ENCODE measurements at regions not wholly inside any gene's neighbourhood (a gene's known extent, or its start where the extent isn't known, plus 50 kb on each side); places are given as distances from the start of the nearest gene placed in this dataset.

DNA sequence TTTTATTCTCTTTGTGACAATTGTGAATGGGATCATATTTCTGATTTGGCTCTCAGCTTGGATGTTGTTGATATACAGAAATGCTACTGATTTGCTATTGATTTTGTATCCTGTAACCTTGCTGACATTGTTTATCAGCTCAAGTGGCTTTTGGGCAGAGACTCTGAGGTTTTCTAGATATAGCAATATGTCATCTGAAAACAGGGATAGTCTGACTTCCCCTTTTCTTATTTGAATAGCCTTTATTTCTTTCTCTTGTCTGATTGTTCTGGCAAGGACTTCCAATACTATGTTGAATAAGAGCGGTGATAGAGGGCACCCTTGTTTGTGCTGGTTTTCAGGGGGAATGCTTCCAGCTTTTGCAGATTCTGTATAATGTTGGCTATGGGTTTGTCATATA is 150.8 kb downstream of the FASLG start:
- no peak for DNase-seq

- no peak for DNase-seq
These were observed 151.7 kb downstream of the FASLG start for GRCh38 chr1:172810480-172811175.

GRCh38 chr1:172811694-172812093 is 152.8 kb downstream of the FASLG start:
- no peak for DNase-seq

- no peak for DNase-seq
These were observed 153.2 kb downstream of the FASLG start for GRCh38 chr1:172812118-172812517.

DNA sequence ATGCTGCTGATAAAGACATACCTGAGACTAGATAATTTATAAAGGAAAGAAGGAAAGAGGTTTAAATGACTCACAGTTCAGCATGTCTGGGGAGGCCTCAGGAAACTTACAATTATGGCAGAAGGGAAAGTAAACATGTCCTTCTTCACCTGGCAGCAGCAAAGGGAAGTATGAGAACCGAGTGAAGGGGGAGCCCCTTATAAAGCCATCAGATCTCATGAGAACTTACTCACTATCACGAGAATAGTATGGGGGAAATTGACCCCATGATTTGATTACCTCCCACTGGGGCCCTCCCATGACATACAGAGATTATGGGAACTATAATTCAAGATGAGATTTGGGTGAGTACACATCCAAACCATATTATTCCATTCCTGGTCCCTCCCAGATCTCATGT is 154.4 kb downstream of the FASLG start:
- no peak for DNase-seq

DNA sequence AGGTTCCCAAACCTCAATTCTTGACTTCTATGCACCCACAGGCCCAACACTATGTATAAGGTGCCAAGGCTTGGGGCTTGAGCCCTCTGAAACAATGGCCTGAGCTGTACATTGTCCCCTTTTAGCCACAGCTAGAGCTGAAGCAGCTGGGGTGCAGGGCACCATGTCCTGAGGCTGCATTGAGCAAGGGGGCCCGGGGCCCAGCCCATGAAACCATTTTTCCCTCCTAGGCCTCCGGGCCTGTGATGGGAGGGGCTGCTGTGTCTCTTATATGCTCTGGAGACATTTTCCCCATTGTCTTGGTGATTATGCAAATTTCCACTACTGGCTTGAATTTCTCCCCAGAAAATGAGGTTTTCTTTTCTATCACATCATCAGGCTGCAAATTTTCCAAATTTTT is 155.5 kb downstream of the FASLG start:
- no peak for DNase-seq

DNA sequence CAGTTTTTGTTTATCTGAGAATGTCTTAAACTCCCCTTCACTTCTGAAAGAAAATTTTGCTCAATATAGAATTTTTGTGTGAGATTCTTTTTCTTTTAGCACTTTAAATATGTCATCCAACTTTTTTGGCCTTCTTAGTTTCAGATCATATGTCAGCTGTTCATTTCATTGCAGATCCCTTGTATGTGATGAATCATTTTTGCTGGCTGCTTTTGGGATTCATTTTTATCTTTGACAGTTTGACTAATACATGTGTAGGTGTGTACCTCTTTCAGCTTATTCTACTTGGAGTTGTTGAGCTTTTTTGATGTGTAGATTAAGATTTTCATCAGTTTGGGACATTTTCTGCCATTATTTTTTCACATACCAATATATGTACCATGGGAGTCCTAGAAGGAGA is 156.8 kb downstream of the FASLG start:
- no peak for DNase-seq

- DNase-seq, result no peak
These were observed 160.1 kb downstream of the FASLG start for GRCh38 chr1:172818841-172819527.

- DNase-seq, result no peak
These were observed 161.7 kb downstream of the FASLG start for GRCh38 chr1:172820475-172821158.

DNA sequence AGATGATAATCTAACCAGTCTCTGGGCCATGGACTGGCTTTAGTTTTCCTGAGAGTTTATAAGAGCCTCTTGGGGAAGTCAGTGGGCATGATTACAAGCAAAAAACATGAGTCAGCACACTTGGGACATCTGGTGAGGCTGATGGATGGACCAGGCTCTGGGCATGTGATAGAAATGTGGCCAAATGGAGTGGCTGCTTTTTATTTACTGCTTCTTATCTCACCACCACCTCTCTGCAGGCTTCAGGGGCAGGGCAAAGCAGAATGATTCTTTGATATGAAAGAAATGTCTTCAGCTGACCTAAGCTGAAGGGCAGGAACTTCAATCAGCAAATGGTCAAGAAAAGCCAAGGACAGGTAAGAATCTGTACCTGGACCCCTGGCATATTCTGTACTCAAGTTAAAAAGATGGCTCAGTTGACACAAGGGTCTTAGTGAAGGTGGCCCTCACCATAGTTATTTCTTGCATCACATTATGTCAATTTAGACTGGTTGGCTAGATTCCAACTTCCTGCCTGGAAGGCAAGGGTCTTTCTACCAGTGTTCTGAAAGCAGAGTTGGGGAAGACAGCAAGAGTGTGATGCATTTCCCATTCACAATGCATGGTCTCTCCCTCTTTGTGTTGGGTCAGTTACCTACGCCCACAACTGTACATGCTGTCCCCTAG is 162.8 kb downstream of the FASLG start:
- no peak for DNase-seq

- DNase-seq, result no peak
These were observed 164.0 kb downstream of the FASLG start for GRCh38 chr1:172822886-172823285.

DNA sequence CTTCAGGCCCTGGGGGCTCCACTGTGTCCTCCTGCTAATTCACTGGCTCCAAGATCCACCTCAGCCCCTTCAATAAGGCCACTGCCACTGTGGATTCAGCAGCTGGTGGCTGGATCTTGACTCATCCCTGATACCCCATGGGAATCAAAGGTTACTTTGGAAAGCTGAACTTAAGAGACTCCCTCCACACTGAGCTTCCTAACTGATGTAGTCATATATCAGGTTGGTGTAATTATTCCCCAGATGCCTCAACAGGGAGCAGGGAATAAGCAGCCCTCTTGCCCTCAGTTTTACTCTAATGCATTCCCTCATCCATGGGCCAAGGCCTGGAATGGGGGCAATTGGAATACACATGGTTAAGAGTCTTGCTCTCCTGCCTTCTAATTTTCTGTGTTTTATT is 164.6 kb downstream of the FASLG start:
- no peak for DNase-seq

GRCh38 chr1:172824209-172824608 is 165.3 kb downstream of the FASLG start:
- DNase-seq, result no peak

DNA sequence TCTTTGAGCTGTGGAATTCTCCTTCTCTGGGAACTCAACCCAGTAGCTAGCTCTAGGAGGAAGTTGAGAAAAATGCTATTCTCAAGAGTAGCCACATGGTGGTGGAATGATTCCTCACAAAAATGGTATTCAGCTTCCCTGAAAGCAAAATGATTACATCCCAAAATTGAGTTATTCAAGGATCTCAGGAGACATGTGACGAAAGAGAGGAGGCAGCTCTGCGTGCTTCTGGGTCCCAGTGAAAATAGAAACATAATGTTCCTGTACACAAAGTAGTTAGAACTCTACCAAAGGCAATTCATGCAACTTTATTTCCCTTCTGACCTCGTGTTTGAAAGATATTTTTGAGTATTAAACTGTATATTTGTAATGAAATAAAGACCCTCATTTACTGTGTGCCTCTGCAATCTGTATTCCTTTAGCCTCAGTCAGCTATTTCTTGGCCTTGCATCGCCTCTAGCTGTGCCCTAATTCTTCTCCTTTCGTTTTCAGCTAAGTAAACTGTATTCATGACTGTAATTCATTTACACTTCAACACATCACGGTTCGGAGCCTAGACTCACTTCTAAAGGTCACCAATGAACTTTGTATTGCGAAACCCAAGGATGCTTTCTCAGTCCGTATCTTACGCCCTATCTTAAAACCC is 167.3 kb downstream of the FASLG start:
- peak; percentile 18 for DNase-seq

DNA sequence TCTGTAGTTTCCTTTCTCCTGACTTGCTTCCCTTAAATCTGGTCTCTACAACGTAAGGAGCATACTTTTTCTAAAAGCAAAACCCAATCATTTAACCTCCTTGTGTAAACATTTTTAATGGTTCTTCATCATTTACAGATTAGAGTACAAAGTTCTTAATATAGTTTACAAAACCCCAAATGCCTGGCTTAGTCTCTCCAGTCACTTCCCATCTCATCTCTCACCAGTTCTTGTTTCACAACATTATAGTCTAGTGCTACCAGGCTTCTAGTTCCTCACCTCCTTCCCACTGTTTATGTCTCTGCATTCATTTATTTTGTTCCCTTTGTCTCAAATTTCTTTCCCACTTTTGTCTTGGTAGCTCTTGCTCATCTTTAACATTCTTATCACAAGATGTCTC is 168.4 kb downstream of the FASLG start:
- DNase-seq, result no peak

DNA sequence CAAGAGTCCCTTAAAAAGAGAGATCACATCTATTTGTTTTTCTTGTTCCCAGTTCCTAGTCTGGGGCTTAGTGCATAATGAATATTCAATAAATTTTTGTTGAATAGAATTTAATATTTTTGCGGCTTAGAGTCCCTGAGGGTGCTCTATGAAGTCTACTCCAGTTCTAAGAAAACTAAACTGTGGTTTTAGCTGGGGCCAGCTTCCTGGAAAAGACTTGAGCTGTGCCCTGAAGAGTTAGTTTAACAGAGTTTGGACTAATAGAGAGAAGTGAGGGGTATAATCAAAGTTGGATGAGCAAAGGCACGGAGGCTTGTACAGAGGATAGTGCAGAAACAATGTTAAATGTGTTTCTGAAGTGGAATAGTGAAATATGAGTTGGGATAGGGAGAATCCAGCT is 168.9 kb downstream of the FASLG start:
- no peak for DNase-seq

GRCh38 chr1:172832006-172832725 is 173.3 kb downstream of the FASLG start:
- DNase-seq, result no peak

DNA sequence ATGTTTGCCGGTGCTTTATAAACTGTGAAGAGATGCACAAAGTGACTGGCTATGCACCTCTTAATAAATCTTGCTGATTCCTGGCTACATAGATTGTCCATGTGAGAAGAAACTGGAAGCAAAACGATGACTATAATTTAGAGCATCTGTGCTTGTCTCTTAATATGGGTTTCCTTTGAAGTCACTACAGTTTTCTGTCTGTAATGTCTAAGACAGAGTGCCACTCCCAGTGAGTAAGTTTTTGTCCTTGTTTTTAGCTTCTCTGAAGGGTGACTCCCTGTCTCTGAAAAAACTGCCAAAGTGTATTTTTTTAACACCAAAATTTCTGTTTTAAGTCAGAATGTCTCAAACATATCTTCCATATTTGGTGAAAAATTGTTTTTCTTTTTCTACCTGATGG is 175.1 kb downstream of the FASLG start:
- DNase-seq, result no peak

DNA sequence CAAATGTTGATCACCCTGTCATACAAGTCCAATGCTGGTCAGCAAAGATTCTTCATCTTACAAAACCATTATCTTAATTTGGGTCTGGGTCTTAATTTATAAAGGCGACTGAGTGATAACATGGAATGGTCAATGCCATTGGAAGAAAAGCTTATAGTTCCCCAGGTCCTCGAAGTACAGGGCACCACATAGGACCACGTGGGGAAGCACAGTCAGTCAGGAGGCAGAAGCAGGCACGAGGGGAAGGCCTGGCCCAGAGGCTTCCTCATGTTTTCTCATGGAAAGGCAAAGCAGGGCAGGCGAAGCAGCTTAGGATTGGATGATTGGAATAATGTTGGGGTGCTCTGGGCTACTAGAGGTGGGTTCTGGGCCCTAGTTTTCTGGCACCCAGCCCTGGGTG is 175.7 kb downstream of the FASLG start:
- no peak for DNase-seq

GRCh38 chr1:172835834-172836233 is 176.9 kb downstream of the FASLG start:
- DNase-seq, result no peak

GRCh38 chr1:172837816-172838679 is 179.1 kb downstream of the FASLG start:
- DNase-seq, result no peak
